ENCODE measurements at regions not wholly inside any gene's neighbourhood (a gene's known extent, or its start where the extent isn't known, plus 50 kb on each side); places are given as distances from the start of the nearest gene placed in this dataset.
"Not testable (repeated sequence)": the region's sequence is repeated elsewhere in the genome, so short reads cannot be mapped to it uniquely, and the experiment has no call there.

GRCh38 chr16:76705892-76706291, 428.7 kb downstream of the CNTNAP4 start:
- TF ChIP-seq ARNTL (CRISPR knock-in tag; IDR thresholded peaks at IDR 0.05; ENCODE audit: borderline replicate concordance, low read depth) (no peak), SNAI2 (CRISPR knock-in tag; IDR thresholded peaks at IDR 0.05) (no peak), PPARA (CRISPR knock-in tag; IDR thresholded peaks at IDR 0.05; ENCODE audit: borderline replicate concordance) (no peak), ZNF70 (CRISPR knock-in tag; IDR thresholded peaks at IDR 0.05) (no peak), ZNF565 (CRISPR knock-in tag; conservative IDR thresholded peaks at IDR 0.05; ENCODE audit: low read depth) (no peak), TSHZ2 (CRISPR knock-in tag; IDR thresholded peaks at IDR 0.05) (no peak), TCF4 (CRISPR knock-in tag; IDR thresholded peaks at IDR 0.05; ENCODE audit: borderline replicate concordance) (no peak), ZFP30 (CRISPR knock-in tag; IDR thresholded peaks at IDR 0.05) (no peak), BACH2 (CRISPR knock-in tag; IDR thresholded peaks at IDR 0.05; ENCODE audit: borderline replicate concordance) (no peak), CSDC2 (CRISPR knock-in tag; IDR thresholded peaks at IDR 0.05) (no peak), RARB (CRISPR knock-in tag; IDR thresholded peaks at IDR 0.05) (no peak)
- TF ChIP-seq, protein P1, sequence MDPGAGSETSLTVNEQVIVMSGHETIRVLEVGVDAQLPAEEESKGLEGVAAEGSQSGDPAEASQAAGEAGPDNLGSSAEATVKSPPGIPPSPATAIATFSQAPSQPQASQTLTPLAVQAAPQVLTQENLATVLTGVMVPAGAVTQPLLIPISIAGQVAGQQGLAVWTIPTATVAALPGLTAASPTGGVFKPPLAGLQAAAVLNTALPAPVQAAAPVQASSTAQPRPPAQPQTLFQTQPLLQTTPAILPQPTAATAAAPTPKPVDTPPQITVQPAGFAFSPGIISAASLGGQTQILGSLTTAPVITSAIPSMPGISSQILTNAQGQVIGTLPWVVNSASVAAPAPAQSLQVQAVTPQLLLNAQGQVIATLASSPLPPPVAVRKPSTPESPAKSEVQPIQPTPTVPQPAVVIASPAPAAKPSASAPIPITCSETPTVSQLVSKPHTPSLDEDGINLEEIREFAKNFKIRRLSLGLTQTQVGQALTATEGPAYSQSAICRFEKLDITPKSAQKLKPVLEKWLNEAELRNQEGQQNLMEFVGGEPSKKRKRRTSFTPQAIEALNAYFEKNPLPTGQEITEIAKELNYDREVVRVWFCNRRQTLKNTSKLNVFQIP (CRISPR knock-in tag; IDR thresholded peaks at IDR 0.05; ENCODE audit: borderline replicate concordance, low read depth), result no peak
- TF ChIP-seq, protein P2, sequence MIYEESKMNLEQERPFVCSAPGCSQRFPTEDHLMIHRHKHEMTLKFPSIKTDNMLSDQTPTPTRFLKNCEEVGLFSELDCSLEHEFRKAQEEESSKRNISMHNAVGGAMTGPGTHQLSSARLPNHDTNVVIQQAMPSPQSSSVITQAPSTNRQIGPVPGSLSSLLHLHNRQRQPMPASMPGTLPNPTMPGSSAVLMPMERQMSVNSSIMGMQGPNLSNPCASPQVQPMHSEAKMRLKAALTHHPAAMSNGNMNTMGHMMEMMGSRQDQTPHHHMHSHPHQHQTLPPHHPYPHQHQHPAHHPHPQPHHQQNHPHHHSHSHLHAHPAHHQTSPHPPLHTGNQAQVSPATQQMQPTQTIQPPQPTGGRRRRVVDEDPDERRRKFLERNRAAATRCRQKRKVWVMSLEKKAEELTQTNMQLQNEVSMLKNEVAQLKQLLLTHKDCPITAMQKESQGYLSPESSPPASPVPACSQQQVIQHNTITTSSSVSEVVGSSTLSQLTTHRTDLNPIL (CRISPR knock-in tag; IDR thresholded peaks at IDR 0.05; ENCODE audit: low read depth), result no peak
- ATAC-seq, result no peak

DNA sequence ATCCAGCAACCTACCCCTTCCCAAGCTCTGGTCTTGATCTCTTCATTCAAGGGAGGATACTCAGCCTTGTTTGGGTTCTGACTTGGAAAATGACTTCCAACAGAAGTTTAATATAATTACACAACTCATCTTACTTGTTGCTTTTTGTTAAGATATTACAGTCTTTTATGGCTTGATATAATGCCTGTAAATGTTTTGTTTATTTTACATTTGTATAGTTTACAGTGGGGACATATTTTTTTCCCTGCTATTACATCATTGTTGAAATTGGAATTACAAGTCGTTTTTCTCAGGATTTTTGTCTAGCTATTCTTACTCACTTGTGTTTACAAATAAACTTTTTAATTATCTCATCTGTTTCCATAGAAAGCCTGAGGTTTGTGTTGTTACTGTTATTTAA, 436.0 kb downstream of the CNTNAP4 start:
- ATAC-seq, result no peak
- TF ChIP-seq OSR1 (CRISPR knock-in tag; IDR thresholded peaks at IDR 0.05) (no peak), TSHZ2 (CRISPR knock-in tag; IDR thresholded peaks at IDR 0.05) (no peak), PPARA (CRISPR knock-in tag; IDR thresholded peaks at IDR 0.05; ENCODE audit: borderline replicate concordance) (no peak), TOX (CRISPR knock-in tag; IDR thresholded peaks at IDR 0.05; ENCODE audit: borderline replicate concordance) (no peak), ZNF70 (CRISPR knock-in tag; IDR thresholded peaks at IDR 0.05) (no peak), PATZ1 (CRISPR knock-in tag; IDR thresholded peaks at IDR 0.05; ENCODE audit: borderline replicate concordance) (no peak), SNAI2 (CRISPR knock-in tag; IDR thresholded peaks at IDR 0.05) (no peak), ARNTL (CRISPR knock-in tag; IDR thresholded peaks at IDR 0.05; ENCODE audit: borderline replicate concordance, low read depth) (no peak), ZFP30 (CRISPR knock-in tag; IDR thresholded peaks at IDR 0.05) (no peak)

GRCh38 chr16:76716251-76716650, 439.1 kb downstream of the CNTNAP4 start:
- not testable (repeated sequence) for ATAC-seq

- no peak for ATAC-seq
- no peak for TF ChIP-seq ZC3H10 (CRISPR knock-in tag; IDR thresholded peaks at IDR 0.05)
- TF ChIP-seq, protein P2 (CRISPR knock-in tag; IDR thresholded peaks at IDR 0.05; ENCODE audit: low read depth), result no peak
- no peak for TF ChIP-seq ZNF70 (CRISPR knock-in tag; IDR thresholded peaks at IDR 0.05)
- no peak for TF ChIP-seq CSRNP3 (CRISPR knock-in tag; IDR thresholded peaks at IDR 0.05)
- TF ChIP-seq PATZ1 (CRISPR knock-in tag; IDR thresholded peaks at IDR 0.05; ENCODE audit: borderline replicate concordance), result no peak
- no peak for TF ChIP-seq PPARA (CRISPR knock-in tag; IDR thresholded peaks at IDR 0.05; ENCODE audit: borderline replicate concordance)
These were observed 447.0 kb downstream of the CNTNAP4 start for GRCh38 chr16:76724181-76724580.

Data from SK-N-SH treated with all-trans-retinoic acid at 6 μM for 48 hours (cell line).